ENCODE measurements at regions not wholly inside any gene's neighbourhood (a gene's known extent, or its start where the extent isn't known, plus 50 kb on each side); places are given as distances from the start of the nearest gene placed in this dataset.

DNA sequence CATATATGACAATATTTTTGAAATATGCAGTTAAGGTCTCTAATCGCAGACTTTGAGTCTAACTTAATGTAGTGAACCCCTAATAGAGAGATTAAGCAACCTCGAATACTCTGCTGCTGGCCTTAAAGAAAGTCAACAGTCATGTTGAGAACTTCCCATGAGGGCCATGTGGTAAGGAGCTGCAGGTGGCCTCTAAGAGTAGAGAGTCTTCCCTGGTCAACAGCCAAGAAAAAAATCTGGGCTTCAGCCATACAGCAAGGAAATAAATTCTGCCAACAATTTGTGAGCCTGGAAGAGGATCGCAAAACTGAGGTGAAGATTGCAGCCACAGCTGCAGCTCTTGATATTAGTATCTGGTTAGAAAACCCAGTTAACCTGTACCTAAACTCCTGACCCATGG lies 935.2 kb upstream of the TYRP1 start:
- TF ChIP-seq, protein P1, sequence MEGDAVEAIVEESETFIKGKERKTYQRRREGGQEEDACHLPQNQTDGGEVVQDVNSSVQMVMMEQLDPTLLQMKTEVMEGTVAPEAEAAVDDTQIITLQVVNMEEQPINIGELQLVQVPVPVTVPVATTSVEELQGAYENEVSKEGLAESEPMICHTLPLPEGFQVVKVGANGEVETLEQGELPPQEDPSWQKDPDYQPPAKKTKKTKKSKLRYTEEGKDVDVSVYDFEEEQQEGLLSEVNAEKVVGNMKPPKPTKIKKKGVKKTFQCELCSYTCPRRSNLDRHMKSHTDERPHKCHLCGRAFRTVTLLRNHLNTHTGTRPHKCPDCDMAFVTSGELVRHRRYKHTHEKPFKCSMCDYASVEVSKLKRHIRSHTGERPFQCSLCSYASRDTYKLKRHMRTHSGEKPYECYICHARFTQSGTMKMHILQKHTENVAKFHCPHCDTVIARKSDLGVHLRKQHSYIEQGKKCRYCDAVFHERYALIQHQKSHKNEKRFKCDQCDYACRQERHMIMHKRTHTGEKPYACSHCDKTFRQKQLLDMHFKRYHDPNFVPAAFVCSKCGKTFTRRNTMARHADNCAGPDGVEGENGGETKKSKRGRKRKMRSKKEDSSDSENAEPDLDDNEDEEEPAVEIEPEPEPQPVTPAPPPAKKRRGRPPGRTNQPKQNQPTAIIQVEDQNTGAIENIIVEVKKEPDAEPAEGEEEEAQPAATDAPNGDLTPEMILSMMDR (IDR thresholded peaks at IDR 0.05), result no peak
- TF ChIP-seq ZFX (IDR thresholded peaks at IDR 0.05; ENCODE audit: borderline replicate concordance), result no peak

Measured in 22Rv1 (cell line).